ENCODE measurements at regions not wholly inside any gene's neighbourhood (a gene's known extent, or its start where the extent isn't known, plus 50 kb on each side); places are given as distances from the start of the nearest gene placed in this dataset.

GRCh38 chr5:19314840-19315239 is 673.2 kb downstream of the CDH18 start:
- H3K27me3 ChIP-seq (ENCODE audit: insufficient read depth, insufficient read length): no peaks in the 10 kb centered on the region
- H3K9me3 ChIP-seq (ENCODE audit: insufficient read depth, low read length): peaks cover 2% of the 10 kb centered on the region; the same call in 1 of the 2 replicates
- H3K4me1 ChIP-seq (ENCODE audit: insufficient read depth, insufficient read length): no peaks in the 10 kb centered on the region
- no peaks in the 10 kb centered on the region for H3K36me3 ChIP-seq (ENCODE audit: insufficient read depth, insufficient read length, low read length)
- TF ChIP-seq ZNF274 (IDR thresholded peaks at IDR 0.05; ENCODE audit: low read depth, low read length) (no peak), YY1 (IDR thresholded peaks at IDR 0.05; ENCODE audit: insufficient read depth, insufficient read length) (no peak), SUZ12 (IDR thresholded peaks at IDR 0.05; ENCODE audit: extremely low read depth, insufficient read depth, insufficient read length) (no peak)
- H3K9ac ChIP-seq (ENCODE audit: insufficient read length, low read depth): no peak overlapping the region
- no peak for DNase-seq (ENCODE audit: low read depth, low spot score)
- no peak overlapping the region for H3K4me3 ChIP-seq (ENCODE audit: insufficient read length, low read depth)

- Histone ChIP-seq H3K4me3 (ENCODE audit: insufficient read length, low read depth) (no peak overlapping the region), H3K27me3 (ENCODE audit: insufficient read depth, insufficient read length) (no peaks in the 10 kb centered on the region), H3K9me3 (ENCODE audit: insufficient read depth, low read length) (no peaks in the 10 kb centered on the region), H3K9ac (ENCODE audit: insufficient read length, low read depth) (no peak overlapping the region), H3K4me1 (ENCODE audit: insufficient read depth, insufficient read length) (no peaks in the 10 kb centered on the region), H3K36me3 (ENCODE audit: insufficient read depth, insufficient read length, low read length) (no peaks in the 10 kb centered on the region)
- TF ChIP-seq YY1 (IDR thresholded peaks at IDR 0.05; ENCODE audit: insufficient read depth, insufficient read length): no peak
- TF ChIP-seq ZNF274 (IDR thresholded peaks at IDR 0.05; ENCODE audit: low read depth, low read length): no peak
- no peak for TF ChIP-seq SUZ12 (IDR thresholded peaks at IDR 0.05; ENCODE audit: extremely low read depth, insufficient read depth, insufficient read length)
- DNase-seq (ENCODE audit: low read depth, low spot score): no peak
Measured at GRCh38 chr5:19319252-19319651, 668.7 kb downstream of the CDH18 start.

- no peak for TF ChIP-seq SUZ12 (IDR thresholded peaks at IDR 0.05; ENCODE audit: extremely low read depth, insufficient read depth, insufficient read length)
- no peak for TF ChIP-seq ZNF274 (IDR thresholded peaks at IDR 0.05; ENCODE audit: low read depth, low read length)
- no peak for TF ChIP-seq YY1 (IDR thresholded peaks at IDR 0.05; ENCODE audit: insufficient read depth, insufficient read length)
- no peaks in the 10 kb centered on the region for H3K4me1 ChIP-seq (ENCODE audit: insufficient read depth, insufficient read length)
- DNase-seq (ENCODE audit: low read depth, low spot score): no peak
Measured at GRCh38 chr5:19322716-19323485, 665.1 kb downstream of the CDH18 start.

GRCh38 chr5:19334278-19334677 is 653.7 kb downstream of the CDH18 start:
- DNase-seq (ENCODE audit: low read depth, low spot score): no peak
- H3K9me3 ChIP-seq (ENCODE audit: insufficient read depth, low read length): no peaks in the 10 kb centered on the region
- no peak overlapping the region for H3K9ac ChIP-seq (ENCODE audit: insufficient read length, low read depth)
- TF ChIP-seq ZNF274 (IDR thresholded peaks at IDR 0.05; ENCODE audit: low read depth, low read length): no peak
- no peak for TF ChIP-seq YY1 (IDR thresholded peaks at IDR 0.05; ENCODE audit: insufficient read depth, insufficient read length)
- no peak for TF ChIP-seq SUZ12 (IDR thresholded peaks at IDR 0.05; ENCODE audit: extremely low read depth, insufficient read depth, insufficient read length)
- H3K4me1 ChIP-seq (ENCODE audit: insufficient read depth, insufficient read length): no peaks in the 10 kb centered on the region
- H3K27me3 ChIP-seq (ENCODE audit: insufficient read depth, insufficient read length): no peaks in the 10 kb centered on the region
- H3K36me3 ChIP-seq (ENCODE audit: insufficient read depth, insufficient read length, low read length): no peaks in the 10 kb centered on the region
- H3K4me3 ChIP-seq (ENCODE audit: insufficient read length, low read depth): no peak overlapping the region

More at GRCh38 chr5:19322716-19323485, 665.1 kb downstream of the CDH18 start:
- H3K4me3 ChIP-seq (ENCODE audit: insufficient read length, low read depth): no peak overlapping the region
- no peaks in the 10 kb centered on the region for H3K9me3 ChIP-seq (ENCODE audit: insufficient read depth, low read length)
- no peaks in the 10 kb centered on the region for H3K36me3 ChIP-seq (ENCODE audit: insufficient read depth, insufficient read length, low read length)
- H3K27me3 ChIP-seq (ENCODE audit: insufficient read depth, insufficient read length): no peaks in the 10 kb centered on the region
- no peak overlapping the region for H3K9ac ChIP-seq (ENCODE audit: insufficient read length, low read depth)

- TF ChIP-seq ZNF274 (IDR thresholded peaks at IDR 0.05; ENCODE audit: low read depth, low read length): no peak
- TF ChIP-seq SUZ12 (IDR thresholded peaks at IDR 0.05; ENCODE audit: extremely low read depth, insufficient read depth, insufficient read length): no peak
- no peak for TF ChIP-seq YY1 (IDR thresholded peaks at IDR 0.05; ENCODE audit: insufficient read depth, insufficient read length)
- Histone ChIP-seq H3K4me3 (ENCODE audit: insufficient read length, low read depth) (no peak overlapping the region), H3K27me3 (ENCODE audit: insufficient read depth, insufficient read length) (no peaks in the 10 kb centered on the region), H3K9ac (ENCODE audit: insufficient read length, low read depth) (no peak overlapping the region), H3K36me3 (ENCODE audit: insufficient read depth, insufficient read length, low read length) (no peaks in the 10 kb centered on the region), H3K4me1 (ENCODE audit: insufficient read depth, insufficient read length) (no peaks in the 10 kb centered on the region), H3K9me3 (ENCODE audit: insufficient read depth, low read length) (no peaks in the 10 kb centered on the region)
- DNase-seq (ENCODE audit: low read depth, low spot score): no peak
Measured at GRCh38 chr5:19342942-19343341, 645.1 kb downstream of the CDH18 start.

- no peaks in the 10 kb centered on the region for H3K4me1 ChIP-seq (ENCODE audit: insufficient read depth, insufficient read length)
- H3K9me3 ChIP-seq (ENCODE audit: insufficient read depth, low read length): no peaks in the 10 kb centered on the region
- no peak overlapping the region for H3K9ac ChIP-seq (ENCODE audit: insufficient read length, low read depth)
- TF ChIP-seq YY1 (IDR thresholded peaks at IDR 0.05; ENCODE audit: insufficient read depth, insufficient read length) (no peak), ZNF274 (IDR thresholded peaks at IDR 0.05; ENCODE audit: low read depth, low read length) (no peak), SUZ12 (IDR thresholded peaks at IDR 0.05; ENCODE audit: extremely low read depth, insufficient read depth, insufficient read length) (no peak)
- no peaks in the 10 kb centered on the region for H3K36me3 ChIP-seq (ENCODE audit: insufficient read depth, insufficient read length, low read length)
- no peak overlapping the region for H3K4me3 ChIP-seq (ENCODE audit: insufficient read length, low read depth)
- no peak for DNase-seq (ENCODE audit: low read depth, low spot score)
- H3K27me3 ChIP-seq (ENCODE audit: insufficient read depth, insufficient read length): no peaks in the 10 kb centered on the region
Measured at GRCh38 chr5:19352120-19352519, 635.9 kb downstream of the CDH18 start.

GRCh38 chr5:19369048-19369447 is 619.0 kb downstream of the CDH18 start:
- no peak for TF ChIP-seq ZNF274 (IDR thresholded peaks at IDR 0.05; ENCODE audit: low read depth, low read length)
- no peak for TF ChIP-seq SUZ12 (IDR thresholded peaks at IDR 0.05; ENCODE audit: extremely low read depth, insufficient read depth, insufficient read length)
- no peak for TF ChIP-seq YY1 (IDR thresholded peaks at IDR 0.05; ENCODE audit: insufficient read depth, insufficient read length)
- Histone ChIP-seq H3K9ac (ENCODE audit: insufficient read length, low read depth) (no peak overlapping the region), H3K27me3 (ENCODE audit: insufficient read depth, insufficient read length) (no peaks in the 10 kb centered on the region), H3K9me3 (ENCODE audit: insufficient read depth, low read length) (no peaks in the 10 kb centered on the region), H3K36me3 (ENCODE audit: insufficient read depth, insufficient read length, low read length) (no peaks in the 10 kb centered on the region), H3K4me3 (ENCODE audit: insufficient read length, low read depth) (no peak overlapping the region), H3K4me1 (ENCODE audit: insufficient read depth, insufficient read length) (no peaks in the 10 kb centered on the region)
- no peak for DNase-seq (ENCODE audit: low read depth, low spot score)

Measured in NT2/D1 (cell line).